Endothelial cell of umbilical vein (primary cell): ENCODE measurements at regions not wholly inside any gene's neighbourhood (a gene's known extent, or its start where the extent isn't known, plus 50 kb on each side); places are given as distances from the start of the nearest gene placed in this dataset.

ENCODE experiments used
- BruUV-seq: library from RNA; stranded (reverse); fragments of 400-500 nt; replicated peaks from 2 replicates; lab custom pipeline; 2021; lab: Mats Ljungman, UMichigan
- CTCF ChIA-PET: fragments of 300-600, 350-600 bp; sonication (Branson Sonifier 250); formaldehyde crosslinking; loops from one replicate; lab custom pipeline; 2021; ENCODE audit warnings: antibody characterized with exemption, inconsistent platforms; lab: Charles Lee
- POLR2A ChIA-PET: fragments of 300-600, 350-600 bp; sonication (Branson Sonifier 250); formaldehyde crosslinking; loops from one replicate; lab custom pipeline; 2021; ENCODE audit warnings: antibody characterized with exemption, inconsistent platforms; lab: Charles Lee
- DNase-seq: peaks from one replicate; pipeline ENCODE4 v3.0.0-alpha.2; 2011; ENCODE audit warnings: low read depth, low spot score
- FAIRE-seq: peaks from 2 replicates; lab custom pipeline; 2011; peaks lifted over from hg19 to GRCh38; lab: Jason Lieb, UNC
- H2AFZ ChIP-seq: 2 replicates; pipeline ENCODE4 v1.6.0; 2012; ENCODE audit warnings: low read depth, low read length, control low read depth, inconsistent platforms
- H3K27ac ChIP-seq: 2 replicates; pipeline ENCODE4 v1.5.1; 2011; ENCODE audit warnings: low read depth, mild to moderate bottlenecking, control low read depth, low read length, moderate library complexity; ENCODE audit not compliant: insufficient read depth
- H3K27me3 ChIP-seq, 2 experiments: 2 replicates each; pipeline versions ENCODE4 v1.6.0 to v1.6.1; 2011; ENCODE audit warnings: low read length in 2 of 2, mixed read lengths in 1 of 2; ENCODE audit not compliant: control insufficient read depth in 2 of 2, insufficient read depth in 2 of 2
- H3K36me3 ChIP-seq, 2 experiments: 2 replicates in 1 of 2; 3 replicates in 1 of 2; pipeline ENCODE4 v1.5.1; 2011; ENCODE audit warnings: low read length in 2 of 2, mild to moderate bottlenecking in 1 of 2, moderate library complexity in 1 of 2; ENCODE audit not compliant: control insufficient read depth in 2 of 2, insufficient read depth in 2 of 2; ENCODE audit errors: extremely low read depth in 1 of 2
- H3K4me1 ChIP-seq: 3 replicates; pipeline ENCODE4 v1.5.1; 2011; ENCODE audit warnings: mild to moderate bottlenecking, low read length; ENCODE audit not compliant: control insufficient read depth, insufficient read depth; ENCODE audit errors: extremely low read depth
- H3K4me2 ChIP-seq: 2 replicates; pipeline ENCODE4 v1.6.1; 2011; ENCODE audit warnings: low read length, control low read depth, mixed read lengths; ENCODE audit not compliant: insufficient read depth
- H3K4me3 ChIP-seq, 3 experiments: fragments of 200-600 bp in 1 of 3; sonication (generic), shearing (Covaris generic) in 1 of 3; replicated peaks in 1 of 3; 2 replicates each; pipeline ENCODE4 v1.5.1; 2011 to 2016; ENCODE audit warnings: control low read depth in 3 of 3, low read length in 3 of 3, mild to moderate bottlenecking in 2 of 3, inconsistent platforms in 1 of 3, low read depth in 1 of 3, moderate library complexity in 1 of 3; ENCODE audit not compliant: insufficient read depth in 1 of 3
- H3K79me2 ChIP-seq: 2 replicates; pipeline ENCODE4 v1.6.0; 2012; ENCODE audit warnings: low read length, inconsistent platforms; ENCODE audit not compliant: control insufficient read depth, insufficient read depth
- H3K9ac ChIP-seq: replicated peaks from 2 replicates; pipeline ENCODE3; 2011; ENCODE audit warnings: low read length, control low read depth; ENCODE audit not compliant: insufficient read depth; ENCODE audit errors: extremely low read depth
- H3K9me1 ChIP-seq: replicated peaks from 3 replicates; pipeline ENCODE4 v1.6.0; 2011; ENCODE audit warnings: mild to moderate bottlenecking, low read length; ENCODE audit not compliant: control insufficient read depth, insufficient read depth; ENCODE audit errors: extremely low read depth
- H3K9me3 ChIP-seq: replicated peaks from 2 replicates; pipeline ENCODE4 v1.5.1; 2012; ENCODE audit warnings: low read length, inconsistent platforms; ENCODE audit not compliant: control insufficient read depth, insufficient read depth
- H4K20me1 ChIP-seq: replicated peaks from 2 replicates; pipeline ENCODE3; 2011; ENCODE audit warnings: mild to moderate bottlenecking, low read length; ENCODE audit not compliant: control insufficient read depth, insufficient read depth; ENCODE audit errors: extremely low read depth
- POLR2AphosphoS5 ChIP-seq: IDR thresholded peaks from 2 replicates; pipeline ENCODE4 v1.6.1; 2012; ENCODE audit warnings: low read depth, mild to moderate bottlenecking, control low read depth, low read length, moderate library complexity; ENCODE audit not compliant: insufficient read depth
- dilution Hi-C: fragments of 300-500 bp; cut with MboI; formaldehyde crosslinking; loops from one replicate; pipeline ENCODE4 v1.15.0; 2019; ENCODE audit warnings: low sequenced_read_pairs; ENCODE audit not compliant: extremely low pct_ligation_motif_present
- intact Hi-C: fragments of 100-400 bp; cut with micrococcal nuclease; formaldehyde crosslinking; loops from one replicate; pipeline ENCODE4 v1.10.0; 2022
- TF ChIP-seq, protein P1 (sequence below): IDR thresholded peaks from 2 replicates; pipeline ENCODE4 v1.6.1; 2011; ENCODE audit not compliant: insufficient read depth, insufficient read length

DNA sequence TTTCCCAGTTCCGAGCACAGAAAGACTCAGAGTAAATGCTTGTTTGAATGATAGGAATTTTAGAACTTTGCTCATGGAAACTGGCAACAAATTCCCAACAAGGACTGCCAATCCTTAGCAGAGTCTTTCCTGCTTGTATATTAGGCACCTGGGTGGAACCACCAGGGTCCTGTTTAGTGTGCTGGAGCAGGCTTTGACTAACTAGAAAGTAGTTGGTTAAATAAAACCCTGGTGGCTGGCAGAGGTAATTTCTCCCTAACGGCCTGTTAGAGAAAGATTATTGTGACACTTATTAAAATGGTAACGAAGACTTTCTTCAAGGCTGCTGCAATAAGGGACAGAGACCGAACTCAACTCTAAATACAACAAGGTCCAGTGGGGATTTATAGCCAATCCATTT is 103.6 kb upstream of the TEX13D start:
- Histone ChIP-seq H4K20me1 (no peaks in the 10 kb centered on the region), H3K4me1 (no peaks in the 10 kb centered on the region), H3K36me3 (no peaks in the 10 kb centered on the region), H3K9me1 (no peaks in the 10 kb centered on the region), H3K79me2 (no peaks in the 10 kb centered on the region), H3K4me2 (no peak overlapping the region), H3K9me3 (no peaks in the 10 kb centered on the region), H3K27me3 (no peaks in the 10 kb centered on the region), H3K27ac (no peak overlapping the region), H2AFZ (no peak overlapping the region), H3K9ac (no peak overlapping the region), H3K4me3 (no peak overlapping the region)
- CTCF ChIA-PET = no interaction called here
- DNase-seq (no peak), FAIRE-seq (no peak)
- POLR2A ChIA-PET = no interaction called here
- dilution Hi-C loops = no loop called here
- TF ChIP-seq POLR2AphosphoS5 = no peak
- no TSS peak for BruUV-seq
- intact Hi-C loops = no loop called here

DNA sequence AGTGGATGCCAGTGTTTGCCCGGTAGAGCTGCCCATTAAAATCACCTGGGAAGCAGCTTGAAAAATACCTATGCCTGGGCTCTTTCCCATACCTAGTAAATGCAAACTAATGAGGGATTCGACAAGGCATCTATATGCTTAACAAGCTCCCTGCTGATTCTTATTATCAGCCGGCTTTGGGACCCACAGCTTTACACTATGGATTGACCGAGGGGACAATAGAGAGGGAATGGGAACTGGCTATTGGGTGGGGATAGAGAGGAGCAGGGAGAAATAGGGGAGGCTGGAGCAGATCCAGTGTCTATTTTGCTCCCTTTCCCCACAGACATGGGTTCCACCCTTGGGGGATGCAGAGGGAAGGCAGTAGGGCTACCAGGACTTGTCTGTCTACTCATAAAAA is 103.1 kb upstream of the TEX13D start:
- FAIRE-seq = no peak
- intact Hi-C loops = no loop called here

More for the DNA sequence above, 103.1 kb upstream of the TEX13D start:
- POLR2A ChIA-PET = no interaction called here
- no peaks in the 10 kb centered on the region for H3K27me3 ChIP-seq
- no peak overlapping the region for H3K9ac ChIP-seq
- H3K4me2 ChIP-seq = no peak overlapping the region
- dilution Hi-C loops = no loop called here
- no peak overlapping the region for H3K4me3 ChIP-seq
- no peaks in the 10 kb centered on the region for H3K79me2 ChIP-seq
- no peak overlapping the region for H3K27ac ChIP-seq
- CTCF ChIA-PET = no interaction called here
- TF ChIP-seq, protein P1, sequence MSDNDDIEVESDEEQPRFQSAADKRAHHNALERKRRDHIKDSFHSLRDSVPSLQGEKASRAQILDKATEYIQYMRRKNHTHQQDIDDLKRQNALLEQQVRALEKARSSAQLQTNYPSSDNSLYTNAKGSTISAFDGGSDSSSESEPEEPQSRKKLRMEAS = no peak
- no peaks in the 10 kb centered on the region for H3K4me1 ChIP-seq
- H3K9me1 ChIP-seq = no peaks in the 10 kb centered on the region
- DNase-seq = no peak
- BruUV-seq = no TSS peak
- no peaks in the 10 kb centered on the region for H3K9me3 ChIP-seq
- no peaks in the 10 kb centered on the region for H3K36me3 ChIP-seq
- no peaks in the 10 kb centered on the region for H4K20me1 ChIP-seq
- no peak overlapping the region for H2AFZ ChIP-seq
